Spleen (tissue), 11 donors: ENCODE measurements at regions not wholly inside any gene's neighbourhood (a gene's known extent, or its start where the extent isn't known, plus 50 kb on each side); places are given as distances from the start of the nearest gene placed in this dataset.

Experiments
- DNase-seq: peaks from one replicate; pipeline ENCODE4 v3.0.0-alpha.2; 2020
- H3K27ac ChIP-seq, 8 donors: fragments of 200-600 bp; sonication (generic) in 7 of 8; 1 replicate in 4 of 8; 2 replicates in 4 of 8; pipeline versions ENCODE4 v1.5.0 to v1.8.0; 2016 to 2021; ENCODE audit warnings: inconsistent platforms in 4 of 8, mild to moderate bottlenecking in 4 of 8, moderate library complexity in 1 of 8
- H3K27me3 ChIP-seq, 7 donors: fragments of 200-600 bp; sonication (generic) in 6 of 7; replicated peaks in 1 of 7; 1 replicate in 4 of 7; 2 replicates in 3 of 7; pipeline versions ENCODE4 v1.5.0 to v1.8.0; 2016 to 2021; ENCODE audit warnings: inconsistent platforms in 3 of 7, mild to moderate bottlenecking in 1 of 7
- H3K36me3 ChIP-seq, 6 donors: fragments of 200-600 bp; sonication (generic) in 5 of 6; 1 replicate in 4 of 6; 2 replicates in 2 of 6; pipeline versions ENCODE4 v1.5.0 to v1.8.0; 2016 to 2021; ENCODE audit warnings: inconsistent platforms in 2 of 6
- H3K4me1 ChIP-seq, 6 donors: fragments of 200-600 bp; sonication (generic) in 5 of 6; 1 replicate in 3 of 6; 2 replicates in 3 of 6; pipeline versions ENCODE4 v1.5.0 to v1.8.0; 2016 to 2021; ENCODE audit warnings: inconsistent platforms in 3 of 6
- H3K4me3 ChIP-seq, 8 donors: fragments of 200-600 bp; sonication (generic) in 7 of 8; 1 replicate in 4 of 8; 2 replicates in 4 of 8; pipeline versions ENCODE4 v1.5.0 to v1.8.0; 2016 to 2021; ENCODE audit warnings: inconsistent platforms in 4 of 8, mild to moderate bottlenecking in 4 of 8, moderate library complexity in 2 of 8
- H3K9me3 ChIP-seq, 8 donors: fragments of 200-600 bp; sonication (generic) in 7 of 8; 1 replicate in 4 of 8; 2 replicates in 4 of 8; pipeline versions ENCODE4 v1.5.0 to v1.8.0; 2016 to 2021; ENCODE audit warnings: inconsistent platforms in 4 of 8
- CTCF ChIP-seq, 11 experiments: fragments of 200-600 bp in 7 of 11; fragments of 450-650 bp in 4 of 11; sonication (generic) in 4 of 11; IDR thresholded peaks in 8 of 11; conservative IDR thresholded peaks in 3 of 11; 1 replicate in 7 of 11; 2 replicates in 4 of 11; pipeline versions ENCODE4 v1.4.0 to v1.8.0; 2016 to 2021; ENCODE audit warnings: antibody characterized with exemption in 11 of 11, inconsistent platforms in 4 of 11, mild to moderate bottlenecking in 1 of 11
- POLR2A ChIP-seq, 3 donors: fragments of 450-650 bp; IDR thresholded peaks; one replicate each; pipeline ENCODE4 v1.5.1; 2017; ENCODE audit warnings: antibody characterized with exemption in 3 of 3, mild to moderate bottlenecking in 1 of 3
- POLR2AphosphoS5 ChIP-seq, 3 donors: sonication (generic); formaldehyde crosslinking; IDR thresholded peaks; one replicate each; pipeline ENCODE4 v1.5.1; 2017; ENCODE audit warnings: antibody characterized with exemption in 3 of 3
- WGBS, 5 donors: extraction: QIAGEN DNeasy Blood & Tissue Kit in 3 of 5; methylation state at CpG; one replicate each; pipeline versions ENCODE4 v1.1.5 to v1.1.7; 2013 to 2018; 5-methylcytosine and 5-hydroxymethylcytosine counted together
- intact Hi-C: fragments of 100-400 bp; cut with DNase I; formaldehyde crosslinking; loops from one replicate; pipeline ENCODE4 v1.15.0; 2023; ENCODE audit warnings: low total_unique reads
- donor health status: healthy with polysubstance abuse.
- donor health status: DM: no; HTN: no; CAD: no; lungs with moderate emphysema.
- donor health status: DM: no; HTN: no; CAD: no.
- donor health status: Bipolar disorder and iron deficiency.
- donor health status: healthy.
- donor health status: DM: no; HTN: no; CAD: no.
- donor health status: DM: yes; HTN: yes; CAD: no.

- Histone ChIP-seq H3K36me3 (no peaks in the 10 kb centered on the region), H3K27me3 (no peaks in the 10 kb centered on the region), H3K4me1 (no peaks in the 10 kb centered on the region), H3K27ac (no peak overlapping the region), H3K9me3 (peaks cover 0 to 19% (median 0%) of the 10 kb centered on the region in 8 donors), H3K4me3 (no peak overlapping the region)
- WGBS, 5 donors = 64 to 88% (median 81%) methylated on average over 5 of the region's 5 CpGs
- intact Hi-C loops = no loop called here
- TF ChIP-seq CTCF (IDR thresholded peaks at IDR 0.05 in 8 of 11, conservative IDR thresholded peaks at IDR 0.05 in 3 of 11) = no peak
- DNase-seq = no peak
These were observed 394.6 kb downstream of the ELAVL2 start for GRCh38 chr9:23431459-23431858.

DNA sequence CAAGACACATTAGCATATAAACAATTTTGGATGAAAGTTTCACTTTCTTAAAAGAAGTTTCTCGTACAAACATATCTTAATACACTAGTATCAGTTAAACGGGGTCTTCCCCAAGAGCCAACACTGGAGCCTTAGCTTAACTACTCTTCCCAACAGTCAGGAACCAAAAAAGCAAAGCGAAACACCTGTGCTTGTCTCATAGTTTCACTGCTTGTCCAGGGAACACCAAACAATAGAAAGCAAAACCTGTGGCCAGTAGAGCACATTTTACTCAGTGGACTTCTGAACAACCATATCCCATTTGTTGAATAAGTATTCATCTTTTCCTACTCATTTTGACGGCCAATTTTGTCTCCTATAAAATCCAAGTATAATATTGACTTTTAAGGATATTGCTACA, 391.4 kb downstream of the ELAVL2 start:
- TF ChIP-seq CTCF (IDR thresholded peaks at IDR 0.05 in 8 of 11, conservative IDR thresholded peaks at IDR 0.05 in 3 of 11) = no peak
- no peak for TF ChIP-seq POLR2A (IDR thresholded peaks at IDR 0.05)
- TF ChIP-seq POLR2AphosphoS5 (IDR thresholded peaks at IDR 0.05) = no peak
- 78 to 91% (median 87%) methylated on average over 4 of the region's 4 CpGs for WGBS, 5 donors
- Histone ChIP-seq H3K27me3 (no peaks in the 10 kb centered on the region), H3K9me3 (peaks cover 0 to 18% (median 0%) of the 10 kb centered on the region in 8 donors), H3K27ac (no peak overlapping the region), H3K4me3 (no peak overlapping the region), H3K4me1 (no peaks in the 10 kb centered on the region), H3K36me3 (no peaks in the 10 kb centered on the region)
- no peak for DNase-seq
- intact Hi-C loops = no loop called here

DNA sequence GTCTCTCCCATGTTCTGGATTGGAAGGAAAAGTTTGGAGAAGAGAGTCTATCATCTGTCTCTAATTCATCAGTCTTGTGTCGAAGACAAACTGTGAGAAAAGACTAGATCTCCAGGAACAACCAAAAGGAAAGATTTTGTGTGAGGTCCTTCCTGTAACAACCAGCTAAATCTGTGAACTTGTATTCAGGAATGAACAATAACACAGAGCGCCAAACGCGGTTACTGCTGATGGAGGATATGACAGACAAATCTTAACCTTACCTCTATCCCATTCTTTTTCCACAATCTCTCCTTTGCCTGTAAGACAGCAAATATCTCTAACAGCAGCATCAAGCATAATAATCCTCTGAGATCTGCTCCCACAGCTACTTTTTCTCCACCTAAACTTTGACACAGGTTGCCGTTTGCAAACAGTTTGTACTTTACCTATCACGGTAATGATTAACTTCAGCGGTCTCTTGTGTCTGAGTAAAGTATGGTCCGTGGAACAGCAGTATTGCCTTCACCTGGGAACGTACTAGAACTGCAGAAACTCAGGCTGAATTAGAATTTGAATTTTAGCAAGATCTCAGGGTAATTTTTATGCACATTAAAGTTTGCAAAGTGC, 387.6 kb downstream of the ELAVL2 start:
- H3K27ac ChIP-seq = no peak overlapping the region
- intact Hi-C loops = no loop called here
- H3K27me3 ChIP-seq = no peaks in the 10 kb centered on the region
- H3K9me3 ChIP-seq = peaks cover 0 to 6% (median 0%) of the 10 kb centered on the region in 8 donors
- TF ChIP-seq POLR2AphosphoS5 (IDR thresholded peaks at IDR 0.05) (no peak), POLR2A (IDR thresholded peaks at IDR 0.05) (no peak), CTCF (IDR thresholded peaks at IDR 0.05 in 8 of 11, conservative IDR thresholded peaks at IDR 0.05 in 3 of 11) (no peak)
- H3K36me3 ChIP-seq = no peaks in the 10 kb centered on the region
- no peak for DNase-seq
- H3K4me1 ChIP-seq = no peaks in the 10 kb centered on the region
- WGBS, 5 donors = 82 to 91% (median 85%) methylated on average over 9 of the region's 9 CpGs
- no peak overlapping the region for H3K4me3 ChIP-seq

GRCh38 chr9:23441275-23441674, 384.8 kb downstream of the ELAVL2 start:
- 85 to 92% (median 92%) methylated on average over 6 of the region's 6 CpGs for WGBS, 5 donors
- H3K4me1 ChIP-seq = no peaks in the 10 kb centered on the region
- DNase-seq = no peak
- intact Hi-C loops = no loop called here
- H3K4me3 ChIP-seq = no peak overlapping the region
- H3K9me3 ChIP-seq = peaks cover 0 to 6% (median 0%) of the 10 kb centered on the region in 8 donors
- TF ChIP-seq CTCF (IDR thresholded peaks at IDR 0.05 in 8 of 11, conservative IDR thresholded peaks at IDR 0.05 in 3 of 11) (no peak), POLR2AphosphoS5 (IDR thresholded peaks at IDR 0.05) (no peak), POLR2A (IDR thresholded peaks at IDR 0.05) (no peak)
- H3K27ac ChIP-seq = no peak overlapping the region
- no peaks in the 10 kb centered on the region for H3K27me3 ChIP-seq
- no peaks in the 10 kb centered on the region for H3K36me3 ChIP-seq
